HepG2 (cell line): ENCODE measurements at regions not wholly inside any gene's neighbourhood (a gene's known extent, or its start where the extent isn't known, plus 50 kb on each side); places are given as distances from the start of the nearest gene placed in this dataset.

ENCODE experiments used
- ATAC-seq: fragments of 200-7000 bp; cut with Tn5 transposase; 3 replicates; pipeline ENCODE4 v1.9.1; 2020; ENCODE audit warnings: mild to moderate bottlenecking, moderate library complexity
- BruUV-seq: library from RNA; stranded (reverse); fragments of 400-500 nt; replicated peaks from 2 replicates; lab custom pipeline; 2021; lab: Mats Ljungman, UMichigan
- CTCF ChIA-PET: fragments of 300-600 bp; formaldehyde crosslinking; extraction: SDS; loops from one replicate; lab custom pipeline; 2021; ENCODE audit warnings: low total read pairs, inconsistent platforms, low intra/inter-chr PET ratio; lab: Yijun Ruan, JAX
- POLR2A ChIA-PET: fragments of 350-600 bp; sonication (Branson Sonifier 250); formaldehyde crosslinking; loops from one replicate; lab custom pipeline; 2020; ENCODE audit warnings: antibody characterized with exemption, inconsistent platforms; lab: Yijun Ruan, JAX
- DNase-seq: peaks from one replicate; pipeline ENCODE4 v3.0.0-alpha.2; 2015; ENCODE audit warnings: low spot score
- FAIRE-seq: peaks from 3 replicates; lab custom pipeline; 2011; peaks lifted over from hg19 to GRCh38; lab: Jason Lieb, UNC
- H2AFZ ChIP-seq: one replicate; pipeline ENCODE4 v1.6.1; 2011; ENCODE audit warnings: low read length, inconsistent platforms
- H3K27ac ChIP-seq: fragments of 300-600 bp; 3 replicates; pipeline ENCODE4 v1.8.0; 2011; ENCODE audit warnings: mixed run types, mild to moderate bottlenecking, mixed read lengths, low read length, inconsistent platforms; ENCODE audit not compliant: insufficient read depth; ENCODE audit errors: extremely low read length
- H3K27me3 ChIP-seq, 2 experiments: fragments of 200-600 bp in 1 of 2; 2 replicates in 1 of 2; 3 replicates in 1 of 2; pipeline versions ENCODE4 v1.6.0 to v1.8.0; 2011; ENCODE audit warnings: low read length in 2 of 2, mild to moderate bottlenecking in 2 of 2, moderate library complexity in 2 of 2, inconsistent platforms in 1 of 2; ENCODE audit not compliant: insufficient read depth in 2 of 2, control insufficient read depth in 1 of 2
- H3K36me3 ChIP-seq, 2 experiments: fragments of 200-600 bp in 1 of 2; replicated peaks in 1 of 2; 2 replicates in 1 of 2; 3 replicates in 1 of 2; pipeline versions ENCODE4 v1.5.1 to v1.8.0; 2011; ENCODE audit warnings: low read length in 2 of 2, inconsistent platforms in 1 of 2; ENCODE audit not compliant: insufficient read depth in 2 of 2, control insufficient read depth in 1 of 2
- H3K4me1 ChIP-seq: 2 replicates; pipeline ENCODE4 v1.5.1; 2012; ENCODE audit warnings: low read length, inconsistent platforms; ENCODE audit not compliant: insufficient read depth
- H3K4me2 ChIP-seq: 2 replicates; pipeline ENCODE4 v1.6.0; 2011; ENCODE audit warnings: low read depth, low read length, inconsistent platforms
- H3K4me3 ChIP-seq, 3 experiments: fragments of 200-600 bp in 1 of 3; sonication (generic), shearing (Covaris generic) in 1 of 3; replicated peaks in 1 of 3; 2 replicates each; pipeline ENCODE4 v1.5.1; 2011 to 2016; ENCODE audit warnings: low read length in 3 of 3, inconsistent platforms in 2 of 3, low read depth in 2 of 3, mild to moderate bottlenecking in 2 of 3, control low read depth in 1 of 3, mixed read lengths in 1 of 3; ENCODE audit not compliant: insufficient read depth in 1 of 3
- H3K79me2 ChIP-seq: one replicate; pipeline ENCODE4 v1.6.1; 2011; ENCODE audit warnings: low read length, inconsistent platforms; ENCODE audit not compliant: insufficient read depth
- H3K9ac ChIP-seq: 2 replicates; pipeline ENCODE4 v1.6.0; 2011; ENCODE audit warnings: mild to moderate bottlenecking, low read depth, low read length, inconsistent platforms; ENCODE audit not compliant: insufficient read depth
- H3K9me3 ChIP-seq: 2 replicates; pipeline ENCODE4 v1.5.1; 2012; ENCODE audit warnings: mild to moderate bottlenecking, low read length
- H4K20me1 ChIP-seq: 2 replicates; pipeline ENCODE4 v1.6.0; 2011; ENCODE audit warnings: inconsistent platforms, mild to moderate bottlenecking, low read length, moderate library complexity; ENCODE audit not compliant: insufficient read depth
- AGO1 ChIP-seq: fragments of 200-400 bp; formaldehyde crosslinking; IDR thresholded peaks from 2 replicates; pipeline ENCODE4 v1.6.1; 2017; ENCODE audit warnings: mild to moderate bottlenecking, low read depth, low read length, moderate library complexity; ENCODE audit not compliant: poor library complexity, severe bottlenecking
- CBFB ChIP-seq: sonication (generic); formaldehyde crosslinking; IDR thresholded peaks from 2 replicates; pipeline ENCODE4 v1.4.0; 2020; ENCODE audit warnings: missing genetic modification reagents
- HOXA7 ChIP-seq: sonication (generic); formaldehyde crosslinking; IDR thresholded peaks from 2 replicates; pipeline ENCODE4 v1.8.1; 2022; ENCODE audit warnings: mild to moderate bottlenecking, missing genetic modification reagents, moderate library complexity
- IKZF1 ChIP-seq: fragments of 450-650 bp; IDR thresholded peaks from 2 replicates; pipeline ENCODE4 v1.7.1; 2016
- RFXAP ChIP-seq: sonication (generic); formaldehyde crosslinking; IDR thresholded peaks from 2 replicates; pipeline ENCODE4 v1.4.0; 2020; ENCODE audit warnings: missing genetic modification reagents, borderline replicate concordance
- SIX4 ChIP-seq: sonication (generic); formaldehyde crosslinking; IDR thresholded peaks from 2 replicates; pipeline ENCODE4 v1.4.0; 2020; ENCODE audit warnings: missing genetic modification reagents
- YEATS2 ChIP-seq: sonication (generic); formaldehyde crosslinking; IDR thresholded peaks from 2 replicates; pipeline ENCODE4 v1.4.0; 2020; ENCODE audit warnings: missing genetic modification reagents, borderline replicate concordance
- ZNF496 ChIP-seq: sonication (generic); formaldehyde crosslinking; IDR thresholded peaks from 2 replicates; pipeline ENCODE4 v1.8.1; 2023; ENCODE audit warnings: mild to moderate bottlenecking, moderate library complexity, missing genetic modification reagents; ENCODE audit not compliant: insufficient replicate concordance
- ZNF709 ChIP-seq: sonication (generic); formaldehyde crosslinking; IDR thresholded peaks from 2 replicates; pipeline ENCODE4 v1.5.0; 2020; ENCODE audit warnings: mild to moderate bottlenecking, missing genetic modification reagents
- ZZZ3 ChIP-seq: sonication (generic); formaldehyde crosslinking; IDR thresholded peaks from 2 replicates; pipeline ENCODE4 v1.4.0; 2020; ENCODE audit warnings: missing genetic modification reagents, mild to moderate bottlenecking, borderline replicate concordance
- WGBS: methylation state at CpG from one replicate; pipeline ENCODE4 v1.1.6; 2017; ENCODE audit warnings: low lambda C conversion rate; 5-methylcytosine and 5-hydroxymethylcytosine counted together
- in situ Hi-C: cut with HindIII; loops from 2 replicates; pipeline ENCODE4 v1.10.0; 2017; ENCODE audit warnings: low pct_unique_long_range_greater_than_20kb; ENCODE audit not compliant: extremely low pct_ligation_motif_present
- intact Hi-C: fragments of 100-400 bp; cut with micrococcal nuclease; formaldehyde crosslinking; loops from one replicate; pipeline ENCODE4 v1.10.0; 2022; ENCODE audit not compliant: unreplicated experiment

DNA sequence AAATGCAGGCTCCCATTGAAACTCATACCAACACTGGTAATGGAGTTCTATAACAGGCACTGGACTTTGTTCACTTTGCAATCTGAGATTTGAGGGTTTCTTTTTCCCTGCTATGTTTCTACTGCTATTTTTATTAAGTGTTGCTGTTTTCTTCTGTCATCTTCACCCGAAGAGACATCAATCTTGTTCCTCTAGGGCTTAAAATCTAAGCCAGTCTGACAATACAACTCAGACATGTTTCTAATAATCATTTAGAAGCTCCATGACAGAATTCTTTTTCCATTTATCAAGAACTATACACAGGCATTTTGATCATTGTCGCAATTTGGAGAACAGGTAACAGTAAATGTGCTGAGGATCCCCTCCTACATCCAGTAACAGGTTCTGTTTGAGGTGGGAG, 98.5 kb upstream of the GNAI1 start (continued):
- no peak for TF ChIP-seq ZNF496 (CRISPR knock-in tag)

- no peaks in the 10 kb centered on the region for H3K36me3 ChIP-seq
- intact Hi-C loops = no loop called here
- ATAC-seq (no peak), FAIRE-seq (no peak), DNase-seq (no peak)
- no peak overlapping the region for H3K9ac ChIP-seq
- H3K79me2 ChIP-seq = no peaks in the 10 kb centered on the region
- no peak for TF ChIP-seq ZNF709
- no peak for TF ChIP-seq AGO1
- no peak for TF ChIP-seq SIX4 (CRISPR knock-in tag)
- TF ChIP-seq CBFB (CRISPR knock-in tag) = no peak
- no peak for TF ChIP-seq YEATS2 (CRISPR knock-in tag)
- no peak for TF ChIP-seq HOXA7
- no peak for TF ChIP-seq RFXAP (CRISPR knock-in tag)
- TF ChIP-seq ZZZ3 = no peak
- TF ChIP-seq IKZF1 = no peak
- ChIA-PET CTCF (no interaction called here), POLR2A (no interaction called here)
- H2AFZ ChIP-seq = no peak overlapping the region
- 3% methylated on average over 3 of the region's 3 CpGs for WGBS
- no peaks in the 10 kb centered on the region for H3K27me3 ChIP-seq
- no TSS peak for BruUV-seq
- no peaks in the 10 kb centered on the region for H3K9me3 ChIP-seq
- no peak overlapping the region for H3K27ac ChIP-seq
- no peak overlapping the region for H3K4me3 ChIP-seq
- H4K20me1 ChIP-seq = no peaks in the 10 kb centered on the region
- in situ Hi-C loops = no loop called here
- H3K4me1 ChIP-seq = no peaks in the 10 kb centered on the region
- no peak overlapping the region for H3K4me2 ChIP-seq
Measured at GRCh38 chr7:80028717-80029116, 105.9 kb upstream of the GNAI1 start.
